Omental fat pad (tissue), 3 donors: ENCODE measurements at regions not wholly inside any gene's neighbourhood (a gene's known extent, or its start where the extent isn't known, plus 50 kb on each side); places are given as distances from the start of the nearest gene placed in this dataset.

ENCODE experiments used
- ATAC-seq: fragments of 150-250 bp; one replicate; pipeline ENCODE4 v1.9.1; 2016; ENCODE audit warnings: mild to moderate bottlenecking, moderate library complexity; ENCODE audit not compliant: low FRiP score
- DNase-seq: peaks from one replicate; pipeline ENCODE4 v3.0.0-alpha.2; 2019; ENCODE audit warnings: low spot score
- CTCF ChIP-seq, 3 donors: fragments of 450-650 bp; IDR thresholded peaks; one replicate each; pipeline ENCODE4 v1.5.1; 2016 to 2017; ENCODE audit warnings: antibody characterized with exemption in 3 of 3, mild to moderate bottlenecking in 3 of 3, moderate library complexity in 2 of 3

GRCh38 chr2:198913394-198914152, 544.2 kb downstream of the SATB2 start:
- no peak for ATAC-seq
- TF ChIP-seq CTCF (IDR thresholded peaks at IDR 0.05), result no peak

GRCh38 chr2:198909525-198910267, 548.0 kb downstream of the SATB2 start:
- no peak for ATAC-seq

More at GRCh38 chr2:198913394-198914152, 544.2 kb downstream of the SATB2 start:
- DNase-seq, result no peak

GRCh38 chr2:198905881-198906612, 551.7 kb downstream of the SATB2 start:
- ATAC-seq (no peak), DNase-seq (no peak)
- no peak for TF ChIP-seq CTCF (IDR thresholded peaks at IDR 0.05)

More at GRCh38 chr2:198909525-198910267, 548.0 kb downstream of the SATB2 start:
- TF ChIP-seq CTCF (IDR thresholded peaks at IDR 0.05), result no peak
- DNase-seq, result no peak

DNA sequence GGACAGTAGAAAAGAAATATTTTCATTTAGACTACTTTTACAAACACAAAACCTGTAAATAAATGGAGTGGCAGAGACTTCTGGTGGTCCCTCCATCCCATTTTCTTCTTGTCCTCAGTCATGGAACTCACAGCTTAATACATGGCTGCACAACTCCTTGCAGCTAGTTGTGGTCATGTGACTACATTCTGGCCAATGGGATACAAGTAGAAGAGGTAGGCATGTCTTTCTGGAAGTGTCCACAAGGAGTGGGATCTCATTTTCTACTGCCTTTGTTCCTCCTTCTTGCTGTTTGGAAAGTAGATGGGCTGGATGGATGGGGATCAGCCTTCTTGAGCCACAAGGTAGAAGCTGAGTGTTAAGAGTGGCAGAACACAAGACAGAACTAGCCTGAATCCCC, 555.8 kb downstream of the SATB2 start:
- no peak for TF ChIP-seq CTCF (IDR thresholded peaks at IDR 0.05)
- no peak for DNase-seq
- no peak for ATAC-seq

- DNase-seq, result no peak
- no peak for ATAC-seq
- no peak for TF ChIP-seq CTCF (IDR thresholded peaks at IDR 0.05)
Measured at GRCh38 chr2:198900141-198900540, 557.6 kb downstream of the SATB2 start.

DNA sequence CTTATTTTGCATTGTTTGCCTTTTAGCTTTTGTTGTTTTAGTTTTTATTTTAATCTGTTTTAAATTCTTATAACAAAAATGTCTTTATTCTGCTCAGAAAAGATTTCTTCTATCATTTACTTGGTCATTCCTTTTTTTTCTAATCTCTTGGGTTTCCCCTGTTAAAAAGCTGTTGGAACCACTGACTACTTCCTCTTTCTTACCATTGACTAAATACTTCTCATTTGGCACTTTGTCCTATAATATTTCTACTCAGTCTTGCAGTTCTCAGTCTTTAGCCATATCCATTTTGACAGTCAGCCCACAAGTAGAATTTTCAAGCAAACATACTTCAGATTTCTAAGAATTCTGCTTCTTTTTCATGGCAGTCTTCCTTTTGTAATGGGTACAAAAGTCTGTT, 567.2 kb downstream of the SATB2 start:
- DNase-seq (no peak), ATAC-seq (no peak)
- no peak for TF ChIP-seq CTCF (IDR thresholded peaks at IDR 0.05)
